GM23338 (cell line): ENCODE measurements at regions not wholly inside any gene's neighbourhood (a gene's known extent, or its start where the extent isn't known, plus 50 kb on each side); places are given as distances from the start of the nearest gene placed in this dataset.
"Not testable (repeated sequence)": the region's sequence is repeated elsewhere in the genome, so short reads cannot be mapped to it uniquely, and the experiment has no call there.

Experiments
- CREB1 ChIP-seq: fragments of 250-450 bp; sonication (Bioruptor Pico); IDR thresholded peaks from 2 replicates; pipeline ENCODE4 v1.5.0; 2020; ENCODE audit warnings: low read depth, mild to moderate bottlenecking, moderate library complexity
- EZH2 ChIP-seq: fragments of 200-600 bp; sonication (generic); IDR thresholded peaks from one replicate; pipeline ENCODE4 v1.8.0; 2017; ENCODE audit warnings: antibody characterized with exemption, mild to moderate bottlenecking, low read depth; ENCODE audit not compliant: unreplicated experiment
- EZH2phosphoT487 ChIP-seq: fragments of 200-600 bp; sonication (generic); IDR thresholded peaks from one replicate; pipeline ENCODE4 v1.8.1; 2018; ENCODE audit warnings: antibody characterized with exemption; ENCODE audit not compliant: unreplicated experiment
- POLR2AphosphoS5 ChIP-seq: IDR thresholded peaks from 2 replicates; pipeline ENCODE4 v1.6.1; 2016; ENCODE audit warnings: antibody characterized with exemption, low read depth
- TF ChIP-seq, protein P1 (sequence below), 2 experiments: fragments of 200-600 bp in 1 of 2; sonication (generic) in 1 of 2; conservative IDR thresholded peaks; 2 replicates each; pipeline versions ENCODE4 v1.5.1 to v1.6.1; 2016 to 2017; ENCODE audit warnings: antibody characterized with exemption in 2 of 2, low read depth in 2 of 2, mild to moderate bottlenecking in 2 of 2, moderate library complexity in 1 of 2
- TF ChIP-seq, protein P2 (sequence below): IDR thresholded peaks from one replicate; pipeline ENCODE4 v1.6.1; 2018; ENCODE audit warnings: antibody characterized with exemption; ENCODE audit not compliant: unreplicated experiment

- TF ChIP-seq, protein P1, sequence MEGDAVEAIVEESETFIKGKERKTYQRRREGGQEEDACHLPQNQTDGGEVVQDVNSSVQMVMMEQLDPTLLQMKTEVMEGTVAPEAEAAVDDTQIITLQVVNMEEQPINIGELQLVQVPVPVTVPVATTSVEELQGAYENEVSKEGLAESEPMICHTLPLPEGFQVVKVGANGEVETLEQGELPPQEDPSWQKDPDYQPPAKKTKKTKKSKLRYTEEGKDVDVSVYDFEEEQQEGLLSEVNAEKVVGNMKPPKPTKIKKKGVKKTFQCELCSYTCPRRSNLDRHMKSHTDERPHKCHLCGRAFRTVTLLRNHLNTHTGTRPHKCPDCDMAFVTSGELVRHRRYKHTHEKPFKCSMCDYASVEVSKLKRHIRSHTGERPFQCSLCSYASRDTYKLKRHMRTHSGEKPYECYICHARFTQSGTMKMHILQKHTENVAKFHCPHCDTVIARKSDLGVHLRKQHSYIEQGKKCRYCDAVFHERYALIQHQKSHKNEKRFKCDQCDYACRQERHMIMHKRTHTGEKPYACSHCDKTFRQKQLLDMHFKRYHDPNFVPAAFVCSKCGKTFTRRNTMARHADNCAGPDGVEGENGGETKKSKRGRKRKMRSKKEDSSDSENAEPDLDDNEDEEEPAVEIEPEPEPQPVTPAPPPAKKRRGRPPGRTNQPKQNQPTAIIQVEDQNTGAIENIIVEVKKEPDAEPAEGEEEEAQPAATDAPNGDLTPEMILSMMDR (conservative IDR thresholded peaks at IDR 0.05; ENCODE audit: low read depth in 2 of 2), result not testable (repeated sequence)
- not testable (repeated sequence) for TF ChIP-seq POLR2AphosphoS5; EZH2; EZH2phosphoT487; CREB1 (CRISPR knock-in tag)
- TF ChIP-seq, protein P2, sequence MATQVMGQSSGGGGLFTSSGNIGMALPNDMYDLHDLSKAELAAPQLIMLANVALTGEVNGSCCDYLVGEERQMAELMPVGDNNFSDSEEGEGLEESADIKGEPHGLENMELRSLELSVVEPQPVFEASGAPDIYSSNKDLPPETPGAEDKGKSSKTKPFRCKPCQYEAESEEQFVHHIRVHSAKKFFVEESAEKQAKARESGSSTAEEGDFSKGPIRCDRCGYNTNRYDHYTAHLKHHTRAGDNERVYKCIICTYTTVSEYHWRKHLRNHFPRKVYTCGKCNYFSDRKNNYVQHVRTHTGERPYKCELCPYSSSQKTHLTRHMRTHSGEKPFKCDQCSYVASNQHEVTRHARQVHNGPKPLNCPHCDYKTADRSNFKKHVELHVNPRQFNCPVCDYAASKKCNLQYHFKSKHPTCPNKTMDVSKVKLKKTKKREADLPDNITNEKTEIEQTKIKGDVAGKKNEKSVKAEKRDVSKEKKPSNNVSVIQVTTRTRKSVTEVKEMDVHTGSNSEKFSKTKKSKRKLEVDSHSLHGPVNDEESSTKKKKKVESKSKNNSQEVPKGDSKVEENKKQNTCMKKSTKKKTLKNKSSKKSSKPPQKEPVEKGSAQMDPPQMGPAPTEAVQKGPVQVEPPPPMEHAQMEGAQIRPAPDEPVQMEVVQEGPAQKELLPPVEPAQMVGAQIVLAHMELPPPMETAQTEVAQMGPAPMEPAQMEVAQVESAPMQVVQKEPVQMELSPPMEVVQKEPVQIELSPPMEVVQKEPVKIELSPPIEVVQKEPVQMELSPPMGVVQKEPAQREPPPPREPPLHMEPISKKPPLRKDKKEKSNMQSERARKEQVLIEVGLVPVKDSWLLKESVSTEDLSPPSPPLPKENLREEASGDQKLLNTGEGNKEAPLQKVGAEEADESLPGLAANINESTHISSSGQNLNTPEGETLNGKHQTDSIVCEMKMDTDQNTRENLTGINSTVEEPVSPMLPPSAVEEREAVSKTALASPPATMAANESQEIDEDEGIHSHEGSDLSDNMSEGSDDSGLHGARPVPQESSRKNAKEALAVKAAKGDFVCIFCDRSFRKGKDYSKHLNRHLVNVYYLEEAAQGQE, result not testable (repeated sequence)
These were observed 94.4 kb downstream of the SPDYE17 start for GRCh38 chr7:76937781-76938180.
